GM10266 (cell line): ENCODE measurements at regions not wholly inside any gene's neighbourhood (a gene's known extent, or its start where the extent isn't known, plus 50 kb on each side); places are given as distances from the start of the nearest gene placed in this dataset.

Source experiments
- DNase-seq: peaks from one replicate; pipeline ENCODE4 v3.0.0; 2012; ENCODE audit errors: extremely low spot score
- TF ChIP-seq, protein P1 (sequence below): IDR thresholded peaks from 2 replicates; pipeline ENCODE4 v1.5.1; 2012; ENCODE audit warnings: mild to moderate bottlenecking, low read depth; ENCODE audit not compliant: control insufficient read depth, insufficient read depth; ENCODE audit errors: missing control alignments

DNA sequence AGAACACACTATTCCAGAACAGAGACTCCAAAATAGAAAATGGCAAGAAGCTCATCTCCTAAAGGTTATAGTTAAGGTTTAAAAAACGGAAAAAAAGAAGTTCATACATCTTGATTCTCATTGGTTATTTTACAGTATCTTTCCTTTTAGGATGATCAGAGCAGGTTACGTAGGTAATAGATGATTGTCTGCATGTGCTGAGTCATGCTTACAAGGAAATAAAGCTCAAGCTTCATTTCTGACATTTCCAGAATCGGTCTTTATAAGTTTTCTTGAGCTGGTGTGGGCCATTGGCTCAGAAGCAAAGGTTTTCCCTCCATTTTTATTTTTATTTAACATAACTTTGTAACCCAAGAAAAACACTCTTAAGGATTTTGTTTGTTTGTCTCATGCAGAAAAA is 1030.3 kb upstream of the CDH8 start:
- DNase-seq: no peak
- TF ChIP-seq, protein P1, sequence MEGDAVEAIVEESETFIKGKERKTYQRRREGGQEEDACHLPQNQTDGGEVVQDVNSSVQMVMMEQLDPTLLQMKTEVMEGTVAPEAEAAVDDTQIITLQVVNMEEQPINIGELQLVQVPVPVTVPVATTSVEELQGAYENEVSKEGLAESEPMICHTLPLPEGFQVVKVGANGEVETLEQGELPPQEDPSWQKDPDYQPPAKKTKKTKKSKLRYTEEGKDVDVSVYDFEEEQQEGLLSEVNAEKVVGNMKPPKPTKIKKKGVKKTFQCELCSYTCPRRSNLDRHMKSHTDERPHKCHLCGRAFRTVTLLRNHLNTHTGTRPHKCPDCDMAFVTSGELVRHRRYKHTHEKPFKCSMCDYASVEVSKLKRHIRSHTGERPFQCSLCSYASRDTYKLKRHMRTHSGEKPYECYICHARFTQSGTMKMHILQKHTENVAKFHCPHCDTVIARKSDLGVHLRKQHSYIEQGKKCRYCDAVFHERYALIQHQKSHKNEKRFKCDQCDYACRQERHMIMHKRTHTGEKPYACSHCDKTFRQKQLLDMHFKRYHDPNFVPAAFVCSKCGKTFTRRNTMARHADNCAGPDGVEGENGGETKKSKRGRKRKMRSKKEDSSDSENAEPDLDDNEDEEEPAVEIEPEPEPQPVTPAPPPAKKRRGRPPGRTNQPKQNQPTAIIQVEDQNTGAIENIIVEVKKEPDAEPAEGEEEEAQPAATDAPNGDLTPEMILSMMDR: no peak

DNA sequence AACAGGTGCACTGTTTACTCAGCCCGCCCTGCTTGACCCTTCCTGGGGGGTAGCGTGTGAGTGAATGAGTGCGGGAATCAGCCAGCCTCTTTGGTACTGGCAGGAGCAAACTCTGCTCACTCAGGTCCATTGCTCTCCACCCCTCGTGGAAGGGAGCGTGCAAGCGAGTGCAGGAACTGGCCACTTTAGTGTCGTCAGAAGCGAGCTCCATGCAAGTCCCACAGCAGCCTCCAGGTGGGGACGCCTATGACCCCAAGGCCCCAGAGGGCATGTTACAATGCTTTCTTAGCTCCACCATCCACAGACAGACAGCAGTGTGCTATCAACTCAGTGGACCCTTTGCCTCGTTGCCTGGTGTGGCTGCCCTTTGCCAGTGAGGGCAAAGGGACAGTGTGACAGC is 1025.1 kb upstream of the CDH8 start:
- TF ChIP-seq, protein P1: no peak
- no peak for DNase-seq

DNA sequence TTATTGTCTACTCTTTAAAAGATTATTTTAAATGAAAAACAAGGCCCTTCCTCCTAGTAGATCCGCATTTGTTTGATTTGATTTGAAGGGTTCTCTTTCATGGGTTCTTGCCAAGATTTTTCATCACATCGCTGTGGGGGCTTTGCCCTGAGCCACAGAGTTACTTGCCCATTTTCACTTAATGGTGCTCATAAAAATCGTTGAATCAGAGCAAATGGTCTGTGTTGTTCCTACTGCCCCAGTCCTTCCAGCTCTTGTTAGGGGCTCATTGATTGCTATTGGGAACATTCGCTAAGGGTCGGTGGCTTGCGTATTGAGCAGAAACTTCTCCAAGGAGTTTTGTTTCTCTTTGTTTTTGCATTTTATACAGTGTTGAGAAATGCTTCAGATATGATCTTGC is 1023.4 kb upstream of the CDH8 start:
- DNase-seq: no peak
- TF ChIP-seq, protein P1: no peak

DNA sequence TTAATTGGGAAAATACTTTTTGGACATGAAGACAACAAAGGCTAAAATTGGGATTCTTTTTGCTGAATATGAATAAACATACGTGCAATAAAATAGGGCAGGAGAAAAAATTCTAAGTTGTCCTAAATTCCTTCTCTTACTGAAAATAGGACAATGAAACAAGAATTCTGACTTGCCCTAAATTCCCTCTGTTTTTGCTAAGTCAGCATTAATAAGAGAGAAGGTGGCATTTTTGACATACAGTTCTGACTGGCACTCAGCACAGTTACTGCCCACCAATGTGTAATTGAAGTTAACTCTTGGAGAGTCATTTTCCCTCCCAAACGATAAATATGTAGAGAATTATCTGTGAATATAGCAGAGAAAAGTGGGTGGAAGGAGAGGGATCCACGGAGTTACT is 1021.1 kb upstream of the CDH8 start:
- TF ChIP-seq, protein P1: no peak
- DNase-seq: no peak

DNA sequence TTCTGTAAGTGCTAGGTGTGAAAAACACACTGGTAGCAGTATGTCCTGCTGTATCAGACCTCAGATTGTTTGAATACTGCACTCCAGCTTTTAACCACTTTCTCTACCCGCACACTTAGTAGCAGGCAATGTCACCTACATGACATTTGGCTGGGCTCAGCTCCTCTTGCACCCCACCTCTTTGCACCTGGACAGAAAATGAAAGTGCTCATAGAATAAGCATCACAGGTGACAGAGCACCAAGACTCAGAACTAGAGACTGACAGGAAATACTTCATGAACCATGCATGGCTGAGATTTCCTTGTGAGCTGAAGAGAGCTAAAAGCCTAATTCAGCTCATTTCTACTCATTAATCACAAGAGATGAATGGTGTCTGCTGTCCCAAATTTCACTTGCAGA is 1014.2 kb upstream of the CDH8 start:
- TF ChIP-seq, protein P1: no peak
- no peak for DNase-seq

DNA sequence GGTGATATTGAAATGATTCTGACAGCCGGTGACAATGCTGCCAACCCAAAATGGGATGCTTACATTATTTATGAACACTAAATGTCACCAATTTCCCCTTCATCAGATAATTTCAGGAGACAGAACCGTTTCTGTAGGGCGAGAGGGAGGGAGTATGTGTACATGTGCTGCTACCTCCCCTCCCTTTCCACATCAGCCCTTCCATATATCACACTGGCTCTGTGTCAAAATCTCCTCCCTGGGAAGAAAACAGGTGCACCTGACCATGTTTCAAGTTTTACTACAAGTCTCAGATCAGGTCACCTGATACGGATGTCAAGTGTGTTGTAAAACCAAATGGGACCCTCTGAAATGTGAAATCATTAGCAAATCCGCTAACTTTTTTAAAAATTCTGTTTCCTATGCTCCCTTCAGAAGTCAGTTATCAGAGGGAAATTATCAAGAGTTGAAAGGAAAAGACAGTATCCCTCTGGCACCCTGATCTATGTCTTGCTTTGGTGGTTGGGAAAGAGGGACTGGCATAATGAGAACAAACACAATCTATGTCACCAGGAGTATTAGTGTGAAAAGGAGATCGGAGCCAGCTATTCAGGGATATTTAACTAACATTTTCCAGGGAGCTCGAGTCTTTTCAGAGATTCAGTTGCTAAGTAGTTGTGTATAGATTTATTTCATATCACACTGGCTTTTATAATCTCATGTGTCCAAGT is 1002.3 kb upstream of the CDH8 start:
- no peak for DNase-seq

DNA sequence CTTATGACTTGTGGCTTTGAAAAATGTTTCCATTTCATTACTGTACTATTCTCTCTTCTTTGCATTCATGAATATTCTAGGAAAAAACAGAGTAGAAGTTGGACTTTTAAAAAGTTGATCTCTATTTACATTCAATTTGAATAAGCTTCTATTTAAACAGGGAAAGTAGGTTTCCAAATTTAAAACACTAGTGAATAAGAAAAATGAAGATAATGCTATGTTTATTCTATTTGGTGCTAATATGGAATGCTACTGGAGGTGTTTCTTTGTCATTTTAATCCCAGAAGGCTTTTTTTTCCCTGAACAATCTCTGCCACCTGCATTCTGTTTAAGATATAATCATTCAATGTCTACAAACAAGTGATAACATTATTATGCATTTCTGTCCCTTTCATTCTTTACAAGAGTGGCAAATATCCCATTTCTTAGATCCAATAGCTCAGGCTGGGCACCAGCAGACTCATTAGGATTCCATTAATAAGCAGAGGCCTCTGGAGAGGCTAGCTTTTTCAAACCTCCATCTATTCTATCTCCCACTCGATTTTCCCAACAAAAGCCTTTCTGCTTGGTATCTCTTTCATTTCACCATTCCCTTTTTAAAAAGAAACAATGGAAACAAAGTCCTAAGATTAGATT is 1001.6 kb upstream of the CDH8 start:
- DNase-seq: no peak
- TF ChIP-seq, protein P1: no peak

More for the DNA sequence above, 1002.3 kb upstream of the CDH8 start:
- TF ChIP-seq, protein P1: no peak
